ENCODE measurements at regions not wholly inside any gene's neighbourhood (a gene's known extent, or its start where the extent isn't known, plus 50 kb on each side); places are given as distances from the start of the nearest gene placed in this dataset.
"Not testable (repeated sequence)": the region's sequence is repeated elsewhere in the genome, so short reads cannot be mapped to it uniquely, and the experiment has no call there.

GRCh38 chr18:25516747-25517498, 165.0 kb upstream of the ZNF521 start:
- ATAC-seq (replicated peaks in 6 of 8), result no peak
- Histone ChIP-seq H3K27ac (no peak overlapping the region), H3K4me3 (no peak overlapping the region), H3K4me1 (replicated peaks in 1 of 2) (no peaks in the 10 kb centered on the region)
- in situ Hi-C loops (cut with MboI; ENCODE audit: low pct_unique_long_range_greater_than_20kb in 2 of 9, low sequenced_read_pairs in 9 of 9, unreplicated experiment in 9 of 9), result no loop called here
- 17 to 93% (median 74%) methylated on average over 2 to 7 of the region's 7 CpGs for WGBS, 10 experiments

- in situ Hi-C loops (cut with MboI; ENCODE audit: low pct_unique_long_range_greater_than_20kb in 2 of 9, low sequenced_read_pairs in 9 of 9, unreplicated experiment in 9 of 9), result no loop called here
- 48 to 100% (median 73%) methylated on average over 1 to 4 of the region's 5 CpGs; no CpG with 5 or more reads in 2 of the 10 experiments for WGBS, 10 experiments
- Histone ChIP-seq H3K27ac (no peak overlapping the region), H3K4me1 (replicated peaks in 1 of 2) (no peaks in the 10 kb centered on the region), H3K4me3 (no peak overlapping the region)
- ATAC-seq (replicated peaks in 6 of 8), result no peak
These were observed 164.2 kb upstream of the ZNF521 start for GRCh38 chr18:25516121-25516520.

DNA sequence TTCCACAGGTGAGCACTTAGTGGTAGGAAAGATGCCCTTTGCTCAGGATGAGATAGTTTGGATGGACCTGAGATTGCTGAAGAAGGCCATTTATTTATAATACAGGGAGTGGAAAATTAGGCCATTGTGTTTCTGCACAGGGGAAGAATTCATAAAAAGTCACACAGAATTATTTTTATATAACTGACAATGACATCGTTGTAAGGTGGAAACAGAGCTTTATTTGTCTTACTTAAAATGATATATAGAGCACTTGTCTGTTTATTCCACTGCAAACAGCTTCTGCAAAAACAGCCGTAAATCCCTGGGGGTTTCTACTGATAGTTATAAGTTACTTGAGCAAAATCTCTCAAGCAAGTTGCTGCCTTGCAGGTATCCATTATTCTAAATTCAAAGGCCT, 158.1 kb upstream of the ZNF521 start:
- Histone ChIP-seq H3K4me3 (no peak overlapping the region), H3K4me1 (replicated peaks in 1 of 2) (no peaks in the 10 kb centered on the region), H3K27ac (no peak overlapping the region)
- in situ Hi-C loops (cut with MboI; ENCODE audit: low pct_unique_long_range_greater_than_20kb in 2 of 9, low sequenced_read_pairs in 9 of 9, unreplicated experiment in 9 of 9), result no loop called here
- ATAC-seq (replicated peaks in 6 of 8), result no peak
- 22 to 100% (median 90%) methylated on average over 1 to 2 of the region's 2 CpGs; no CpG with 5 or more reads in 2 of the 10 experiments for WGBS, 10 experiments

DNA sequence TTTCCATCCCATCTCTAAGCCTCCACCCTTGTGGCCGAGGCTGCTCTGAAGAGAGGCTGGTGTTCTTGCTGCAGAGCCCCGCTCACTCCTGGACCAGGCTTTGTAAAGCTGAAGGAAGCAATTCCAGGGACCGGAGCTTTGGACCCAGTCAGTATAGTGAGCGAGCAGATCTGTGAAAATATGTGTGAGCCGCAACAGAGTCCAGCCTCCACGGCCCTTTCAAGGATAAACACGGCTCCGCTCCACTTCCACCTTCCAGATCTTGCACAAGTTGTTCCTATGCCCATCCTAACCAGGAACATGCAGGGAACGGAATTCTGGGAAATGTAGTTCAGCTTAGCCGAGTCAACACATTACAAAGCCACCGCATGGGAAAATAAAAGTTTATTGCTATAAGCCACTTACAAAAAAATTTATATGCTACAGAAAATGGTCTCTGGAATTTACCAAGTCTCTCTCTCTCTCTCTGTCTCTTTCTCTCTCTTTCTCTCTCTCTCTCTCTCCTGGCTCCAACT, 151.7 kb upstream of the ZNF521 start:
- Histone ChIP-seq H3K27ac (no peak overlapping the region), H3K4me3 (peak overlapping the region; percentile 3 to 25 (median 12)), H3K4me1 (replicated peaks in 1 of 2) (no peaks in the 10 kb centered on the region)
- 0 to 50% (median 16%) methylated on average over 1 to 10 of the region's 11 CpGs for WGBS, 10 experiments
- in situ Hi-C loops (cut with MboI; ENCODE audit: low pct_unique_long_range_greater_than_20kb in 2 of 9, low sequenced_read_pairs in 9 of 9, unreplicated experiment in 9 of 9), result no loop called here
- peak; percentile 79 to 100 (median 90) for ATAC-seq (replicated peaks in 6 of 8)

- in situ Hi-C loops (cut with MboI; ENCODE audit: low pct_unique_long_range_greater_than_20kb in 2 of 9, low sequenced_read_pairs in 9 of 9, unreplicated experiment in 9 of 9), result no loop called here
- Histone ChIP-seq H3K27ac (no peak overlapping the region), H3K4me3 (no peak overlapping the region), H3K4me1 (replicated peaks in 1 of 2) (no peaks in the 10 kb centered on the region)
- 0 to 100% (median 88%) methylated on average over 1 to 2 of the region's 2 CpGs; no CpG with 5 or more reads in 1 of the 10 experiments for WGBS, 10 experiments
- ATAC-seq (replicated peaks in 6 of 8), result peak in 3 of 8 experiments; percentile 75 to 90 (median 86)
These were observed 145.3 kb upstream of the ZNF521 start for GRCh38 chr18:25497151-25497794.

GRCh38 chr18:25496544-25496943, 144.6 kb upstream of the ZNF521 start:
- H3K27ac ChIP-seq, result no peak overlapping the region
- WGBS, 10 experiments, result 0 to 81% (median 50%) methylated on average over 1 to 2 of the region's 2 CpGs
- ATAC-seq (replicated peaks in 6 of 8), result no peak
- no peaks in the 10 kb centered on the region for H3K4me1 ChIP-seq (replicated peaks in 1 of 2)
- in situ Hi-C loops (cut with MboI; ENCODE audit: low pct_unique_long_range_greater_than_20kb in 2 of 9, low sequenced_read_pairs in 9 of 9, unreplicated experiment in 9 of 9), result no loop called here
- H3K4me3 ChIP-seq, result no peak overlapping the region

DNA sequence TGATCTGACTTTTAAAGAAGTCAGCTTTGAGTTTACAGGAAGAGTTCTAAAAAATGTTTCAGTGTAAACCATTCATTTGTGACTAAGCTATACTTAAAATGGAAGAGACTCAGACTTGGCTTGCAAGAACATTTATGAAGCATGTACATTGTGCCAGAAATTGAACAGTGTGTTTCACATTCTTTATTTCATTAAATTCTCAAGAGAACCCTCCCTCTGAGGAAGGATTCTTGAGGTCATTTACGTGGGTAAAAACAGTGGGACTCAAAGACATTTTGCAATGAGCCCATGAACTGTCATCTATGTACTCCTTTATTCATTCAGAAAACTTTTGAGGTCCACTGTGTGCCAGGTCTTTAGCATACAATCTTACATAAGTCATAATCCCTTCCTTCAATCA, 143.6 kb upstream of the ZNF521 start:
- in situ Hi-C loops (cut with MboI; ENCODE audit: low pct_unique_long_range_greater_than_20kb in 2 of 9, low sequenced_read_pairs in 9 of 9, unreplicated experiment in 9 of 9), result no loop called here
- H3K4me1 ChIP-seq (replicated peaks in 1 of 2), result peaks cover 0 to 3% of the 10 kb centered on the region in 2 donors

DNA sequence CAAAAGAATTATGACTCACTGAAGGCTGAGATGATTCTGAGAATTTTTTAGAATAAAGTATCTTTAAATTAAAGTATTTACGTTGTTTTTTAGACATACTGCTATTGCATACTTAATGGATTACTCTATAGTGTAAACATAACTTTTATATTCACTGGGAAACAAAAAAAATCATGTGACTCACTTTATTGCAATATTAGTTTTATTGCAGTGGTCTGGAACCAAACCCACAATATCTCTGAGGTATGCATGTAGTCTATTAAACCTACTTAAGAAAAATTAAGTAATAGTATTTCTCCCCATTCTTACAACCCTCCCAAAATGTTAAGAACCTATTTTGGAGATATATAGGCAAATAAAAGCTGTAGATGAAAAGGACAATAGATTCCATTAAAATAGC, 142.9 kb upstream of the ZNF521 start:
- H3K4me1 ChIP-seq (replicated peaks in 1 of 2), result peaks cover 0 to 9% of the 10 kb centered on the region in 2 donors
- in situ Hi-C loops (cut with MboI; ENCODE audit: low pct_unique_long_range_greater_than_20kb in 2 of 9, low sequenced_read_pairs in 9 of 9, unreplicated experiment in 9 of 9), result no loop called here
- WGBS, 10 experiments, result 17 to 67% (median 40%) methylated on average over 1 of the region's 1 CpG; no CpG with 5 or more reads in 3 of the 10 experiments
- ATAC-seq (replicated peaks in 6 of 8), result no peak
- no peak overlapping the region for H3K27ac ChIP-seq
- no peak overlapping the region for H3K4me3 ChIP-seq

More for the DNA sequence above, 143.6 kb upstream of the ZNF521 start:
- no peak for ATAC-seq (replicated peaks in 6 of 8)
- 30 to 100% (median 60%) methylated on average over 1 of the region's 1 CpG; no CpG with 5 or more reads in 5 of the 10 experiments for WGBS, 10 experiments
- Histone ChIP-seq H3K27ac (no peak overlapping the region), H3K4me3 (no peak overlapping the region)

GRCh38 chr18:25493401-25493800, 141.4 kb upstream of the ZNF521 start:
- no peak overlapping the region for H3K27ac ChIP-seq
- peaks cover 0 to 9% of the 10 kb centered on the region in 2 donors for H3K4me1 ChIP-seq (replicated peaks in 1 of 2)
- ATAC-seq (replicated peaks in 6 of 8), result no peak
- in situ Hi-C loops (cut with MboI; ENCODE audit: low pct_unique_long_range_greater_than_20kb in 2 of 9, low sequenced_read_pairs in 9 of 9, unreplicated experiment in 9 of 9), result no loop called here
- H3K4me3 ChIP-seq, result no peak overlapping the region

DNA sequence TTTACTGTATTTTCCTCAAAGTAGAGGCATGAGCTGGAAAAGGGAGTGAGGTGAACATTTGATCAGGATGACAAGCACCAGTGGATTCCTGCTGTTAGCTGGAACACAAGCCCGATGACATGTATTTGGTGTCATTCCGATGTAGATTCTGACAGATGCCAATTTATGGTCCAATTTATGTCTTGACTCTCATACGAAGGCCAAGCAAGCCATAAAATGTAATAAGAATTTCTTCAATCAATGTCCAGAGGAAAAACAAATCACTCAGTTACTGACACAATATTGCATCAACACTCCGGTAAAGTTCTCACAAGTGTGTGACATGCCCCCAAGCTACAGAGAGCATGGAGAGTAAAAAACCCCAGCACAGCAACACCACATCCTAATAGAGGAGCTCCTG, 138.3 kb upstream of the ZNF521 start:
- Histone ChIP-seq H3K4me3 (no peak overlapping the region), H3K4me1 (replicated peaks in 1 of 2) (peaks cover 0 to 9% of the 10 kb centered on the region in 2 donors), H3K27ac (no peak overlapping the region)
- in situ Hi-C loops (cut with MboI; ENCODE audit: low pct_unique_long_range_greater_than_20kb in 2 of 9, low sequenced_read_pairs in 9 of 9, unreplicated experiment in 9 of 9), result no loop called here
- 33 to 82% (median 65%) methylated on average over 2 to 4 of the region's 4 CpGs; no CpG with 5 or more reads in 3 of the 10 experiments for WGBS, 10 experiments
- ATAC-seq (replicated peaks in 6 of 8), result no peak

DNA sequence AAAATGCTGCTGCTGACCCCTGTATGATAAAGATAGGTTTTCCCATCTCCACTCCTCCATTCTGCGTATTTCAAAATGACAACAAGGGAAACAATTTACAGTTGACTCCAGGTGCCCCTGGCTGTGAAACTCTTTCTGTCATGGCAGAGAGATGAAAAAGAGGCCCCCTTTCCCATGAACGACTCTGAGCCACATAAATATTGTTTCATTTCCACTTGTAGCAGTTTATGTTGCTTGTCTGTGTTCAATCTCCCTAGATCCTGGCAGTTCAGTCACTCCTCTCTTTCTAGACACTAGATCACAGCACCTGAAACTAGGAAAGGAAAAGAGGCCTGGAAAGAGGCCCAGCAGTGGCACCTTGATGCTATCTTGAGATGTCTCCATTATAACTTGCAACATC, 121.0 kb upstream of the ZNF521 start:
- WGBS, 10 experiments, result 0 to 80% (median 49%) methylated on average over 1 to 2 of the region's 2 CpGs; no CpG with 5 or more reads in 2 of the 10 experiments
- Histone ChIP-seq H3K4me1 (replicated peaks in 1 of 2) (peaks cover 0 to 17% of the 10 kb centered on the region in 2 donors), H3K27ac (no peak overlapping the region), H3K4me3 (no peak overlapping the region)
- in situ Hi-C loops (cut with MboI; ENCODE audit: low pct_unique_long_range_greater_than_20kb in 2 of 9, low sequenced_read_pairs in 9 of 9, unreplicated experiment in 9 of 9), result no loop called here
- ATAC-seq (replicated peaks in 6 of 8), result peak in 2 of 8 experiments; percentile 19 to 91

- H3K4me3 ChIP-seq; in situ Hi-C loops (cut with MboI; ENCODE audit: low pct_unique_long_range_greater_than_20kb in 2 of 9, low sequenced_read_pairs in 9 of 9, unreplicated experiment in 9 of 9); ATAC-seq (replicated peaks in 6 of 8); H3K27ac ChIP-seq: not testable (repeated sequence)
- peaks cover 0 to 20% of the 10 kb centered on the region in 2 donors for H3K4me1 ChIP-seq (replicated peaks in 1 of 2)
- 73 to 100% (median 92%) methylated on average over 1 to 5 of the region's 7 CpGs; no CpG with 5 or more reads in 1 of the 10 experiments for WGBS, 10 experiments
These were observed 119.0 kb upstream of the ZNF521 start for GRCh38 chr18:25470756-25471524.

- in situ Hi-C loops (cut with MboI; ENCODE audit: low pct_unique_long_range_greater_than_20kb in 2 of 9, low sequenced_read_pairs in 9 of 9, unreplicated experiment in 9 of 9), result no loop called here
- Histone ChIP-seq H3K4me1 (replicated peaks in 1 of 2) (peaks cover 0 to 25% of the 10 kb centered on the region in 2 donors), H3K27ac (no peak overlapping the region), H3K4me3 (no peak overlapping the region)
- whole genome bisulfite sequencing, 10 experiments, result 57 to 83% (median 71%) methylated on average over 1 to 7 of the region's 7 CpGs
- ATAC-seq (replicated peaks in 6 of 8), result peak in 1 of 8 experiments; percentile 64
These were observed 118.1 kb upstream of the ZNF521 start for GRCh38 chr18:25470062-25470461.
